ENCODE measurements at regions not wholly inside any gene's neighbourhood (a gene's known extent, or its start where the extent isn't known, plus 50 kb on each side); places are given as distances from the start of the nearest gene placed in this dataset.

DNA sequence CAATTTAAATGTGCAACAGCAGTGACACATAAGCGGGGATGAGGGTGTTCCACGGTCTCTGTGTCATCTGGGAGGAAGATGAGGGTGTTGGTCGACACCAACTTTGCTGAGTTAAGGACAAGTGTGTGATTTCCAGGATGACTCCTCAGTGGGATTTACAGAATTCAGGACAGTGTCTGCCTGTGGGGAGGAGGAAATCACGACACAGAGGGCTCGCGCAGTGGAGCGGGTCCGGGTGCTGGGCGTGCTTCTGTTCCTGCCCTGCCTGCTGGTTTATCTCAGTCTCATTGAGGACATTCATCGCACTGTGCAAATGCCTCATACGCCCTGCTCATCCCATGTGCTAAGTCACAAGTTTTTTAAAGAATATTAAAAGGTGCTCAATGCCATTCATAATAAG lies 73.7 kb upstream of the ADAMTS2 start:
- POLR2A ChIA-PET = no interaction called here
- Mint-ChIP-seq H3K4me3 (no peak overlapping the region), H3K36me3 (no peaks in the 10 kb centered on the region), H3K27me3 (peaks cover 8% of the 10 kb centered on the region), H3K9me3 (no peaks in the 10 kb centered on the region), H3K27ac (no peak overlapping the region), H3K4me1 (ENCODE audit: low read depth) (no peaks in the 10 kb centered on the region)
- intact Hi-C loops (cut with micrococcal nuclease) = no loop called here
- CTCF ChIA-PET = interaction anchor here (0.6 kb wide), 1 partner anchor 76 kb away, joined by 3 read pairs; no protein-coding TSS in a partner anchor
- no peak for DNase-seq

DNA sequence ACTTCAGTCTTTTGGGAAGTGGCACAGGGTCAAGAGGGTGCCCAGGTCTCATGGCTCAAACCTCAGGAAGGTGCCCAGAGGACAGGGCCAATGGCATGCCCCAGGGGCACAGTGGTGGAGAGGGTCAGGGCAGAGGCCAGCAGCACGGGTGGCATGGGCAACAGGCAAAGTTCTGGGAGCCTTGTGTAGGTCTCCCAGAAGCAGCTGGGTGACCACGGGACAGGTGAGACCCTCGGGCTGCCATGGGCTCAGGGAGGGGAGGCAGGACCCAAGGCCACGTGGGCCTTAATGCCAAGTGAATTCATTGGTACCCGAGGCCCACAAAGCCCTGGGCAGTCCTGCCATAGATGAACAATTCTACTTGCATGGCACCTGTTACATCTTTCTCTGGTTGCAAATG lies 72.4 kb upstream of the ADAMTS2 start:
- no peaks in the 10 kb centered on the region for H3K4me1 Mint-ChIP-seq (ENCODE audit: low read depth)
- ChIA-PET POLR2A (no interaction called here), CTCF (no interaction called here)
- intact Hi-C loops (cut with micrococcal nuclease) = no loop called here
- H3K9me3 Mint-ChIP-seq = no peaks in the 10 kb centered on the region
- peaks cover 8% of the 10 kb centered on the region for H3K27me3 Mint-ChIP-seq
- DNase-seq = no peak
- no peaks in the 10 kb centered on the region for H3K36me3 Mint-ChIP-seq
- H3K4me3 Mint-ChIP-seq = no peak overlapping the region
- no peak overlapping the region for H3K27ac Mint-ChIP-seq

DNA sequence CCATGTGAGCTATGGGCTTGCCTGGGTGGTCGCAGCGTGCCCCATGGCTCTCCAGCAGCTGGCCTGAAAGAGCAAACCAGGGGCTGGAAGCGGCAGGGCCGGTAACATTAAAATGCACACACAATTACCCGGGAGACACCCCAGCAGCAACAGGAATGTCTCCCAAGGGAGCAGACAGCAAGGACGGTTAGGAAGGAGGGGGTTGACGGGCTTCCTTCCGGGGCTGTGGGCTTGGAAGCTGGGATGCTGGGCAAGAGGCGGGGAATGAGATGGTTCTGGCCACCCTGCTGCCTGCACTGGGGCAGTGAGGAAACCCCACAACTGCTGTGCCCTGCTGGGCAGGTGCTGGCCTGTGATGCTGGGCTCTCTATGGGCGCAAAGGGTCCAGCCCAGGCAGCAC lies 71.8 kb upstream of the ADAMTS2 start:
- ChIA-PET CTCF (no interaction called here), POLR2A (no interaction called here)
- no peaks in the 10 kb centered on the region for H3K9me3 Mint-ChIP-seq
- no peaks in the 10 kb centered on the region for H3K36me3 Mint-ChIP-seq
- H3K27ac Mint-ChIP-seq = no peak overlapping the region
- no peak for DNase-seq
- no peak overlapping the region for H3K4me3 Mint-ChIP-seq
- H3K27me3 Mint-ChIP-seq = peaks cover 8% of the 10 kb centered on the region
- intact Hi-C loops (cut with micrococcal nuclease) = no loop called here
- no peaks in the 10 kb centered on the region for H3K4me1 Mint-ChIP-seq (ENCODE audit: low read depth)

DNA sequence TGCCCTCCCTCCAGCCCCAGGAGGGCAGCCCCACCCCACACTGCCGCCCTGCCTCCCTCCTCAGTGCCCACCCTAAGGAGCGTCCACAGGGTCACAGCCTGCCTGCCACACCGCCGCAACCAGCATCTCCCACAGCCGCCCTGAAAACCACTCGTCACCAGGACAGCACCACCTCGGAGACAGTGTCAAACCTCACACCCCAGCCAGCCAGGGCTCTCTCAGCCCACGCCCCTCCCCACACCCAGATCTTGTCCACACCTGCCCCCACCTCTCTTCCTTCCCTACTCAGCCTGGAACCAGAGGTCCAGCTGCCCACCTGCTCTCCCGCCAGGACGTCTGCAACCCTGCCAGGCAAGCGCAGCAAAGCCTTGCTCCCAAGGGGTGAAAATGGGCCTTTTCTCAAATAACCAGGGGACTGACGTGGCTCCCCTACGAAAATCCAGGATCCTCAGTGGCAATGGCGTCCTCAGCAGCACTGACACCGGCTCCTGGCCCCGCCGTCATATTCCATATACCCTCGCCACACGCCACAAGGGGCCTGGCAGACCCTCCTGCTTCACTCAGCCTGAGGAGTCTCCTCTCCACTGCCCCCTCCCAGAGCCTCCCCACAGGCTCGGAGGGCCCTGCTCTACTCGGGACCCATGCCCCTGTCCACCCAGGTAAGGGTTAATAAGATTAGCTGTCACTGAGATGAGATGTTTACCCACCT lies 71.0 kb upstream of the ADAMTS2 start:
- no peaks in the 10 kb centered on the region for H3K4me1 Mint-ChIP-seq (ENCODE audit: low read depth)
- intact Hi-C loops (cut with micrococcal nuclease) = no loop called here
- no peaks in the 10 kb centered on the region for H3K36me3 Mint-ChIP-seq
- no peak overlapping the region for H3K4me3 Mint-ChIP-seq
- no peak overlapping the region for H3K27ac Mint-ChIP-seq
- H3K27me3 Mint-ChIP-seq = peaks cover 6% of the 10 kb centered on the region
- no peaks in the 10 kb centered on the region for H3K9me3 Mint-ChIP-seq
- CTCF ChIA-PET = no interaction called here
- POLR2A ChIA-PET = no interaction called here
- DNase-seq = no peak

DNA sequence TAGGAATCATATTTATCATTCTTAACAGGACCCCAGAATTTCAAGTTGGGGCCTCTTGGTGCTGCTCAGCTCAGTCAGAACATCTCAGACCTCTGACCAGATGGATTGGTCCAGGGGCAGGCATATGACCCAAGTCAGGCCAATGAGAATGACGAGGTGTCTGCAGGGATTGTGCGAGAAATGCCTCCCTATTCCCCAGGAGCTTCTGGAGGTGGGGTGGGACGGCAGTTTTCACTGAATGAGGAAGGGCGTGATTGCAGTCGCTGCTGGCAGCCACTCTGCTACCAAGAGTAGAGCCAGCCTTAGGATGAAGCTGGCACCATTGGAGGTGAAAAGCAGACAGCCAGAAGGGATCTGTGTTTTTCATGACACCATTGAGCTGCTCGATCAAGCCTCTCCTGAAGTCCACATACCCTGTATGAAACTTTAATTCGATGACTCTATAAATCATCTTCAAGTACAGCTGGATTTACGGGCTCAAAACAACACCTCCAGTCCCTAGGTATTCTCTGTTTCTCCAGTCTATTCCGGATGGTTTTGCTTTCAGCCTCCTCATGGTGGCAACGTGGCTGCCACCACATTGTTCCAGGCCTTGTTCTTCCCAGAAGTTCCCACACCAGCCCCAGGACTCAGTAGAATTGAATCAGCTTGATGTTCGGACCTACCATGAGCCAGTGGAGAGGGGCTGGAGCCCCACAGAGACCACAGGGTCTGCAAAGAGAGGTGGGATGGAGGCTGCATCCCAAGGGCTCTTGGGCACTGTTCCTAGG lies 70.2 kb upstream of the ADAMTS2 start:
- POLR2A ChIA-PET = no interaction called here
- intact Hi-C loops (cut with micrococcal nuclease) = no loop called here
- H3K27ac Mint-ChIP-seq = no peak overlapping the region
- no peaks in the 10 kb centered on the region for H3K9me3 Mint-ChIP-seq
- H3K36me3 Mint-ChIP-seq = no peaks in the 10 kb centered on the region
- H3K27me3 Mint-ChIP-seq = peaks cover 5% of the 10 kb centered on the region
- CTCF ChIA-PET = no interaction called here
- H3K4me1 Mint-ChIP-seq (ENCODE audit: low read depth) = no peaks in the 10 kb centered on the region
- no peak overlapping the region for H3K4me3 Mint-ChIP-seq
- no peak for DNase-seq

DNA sequence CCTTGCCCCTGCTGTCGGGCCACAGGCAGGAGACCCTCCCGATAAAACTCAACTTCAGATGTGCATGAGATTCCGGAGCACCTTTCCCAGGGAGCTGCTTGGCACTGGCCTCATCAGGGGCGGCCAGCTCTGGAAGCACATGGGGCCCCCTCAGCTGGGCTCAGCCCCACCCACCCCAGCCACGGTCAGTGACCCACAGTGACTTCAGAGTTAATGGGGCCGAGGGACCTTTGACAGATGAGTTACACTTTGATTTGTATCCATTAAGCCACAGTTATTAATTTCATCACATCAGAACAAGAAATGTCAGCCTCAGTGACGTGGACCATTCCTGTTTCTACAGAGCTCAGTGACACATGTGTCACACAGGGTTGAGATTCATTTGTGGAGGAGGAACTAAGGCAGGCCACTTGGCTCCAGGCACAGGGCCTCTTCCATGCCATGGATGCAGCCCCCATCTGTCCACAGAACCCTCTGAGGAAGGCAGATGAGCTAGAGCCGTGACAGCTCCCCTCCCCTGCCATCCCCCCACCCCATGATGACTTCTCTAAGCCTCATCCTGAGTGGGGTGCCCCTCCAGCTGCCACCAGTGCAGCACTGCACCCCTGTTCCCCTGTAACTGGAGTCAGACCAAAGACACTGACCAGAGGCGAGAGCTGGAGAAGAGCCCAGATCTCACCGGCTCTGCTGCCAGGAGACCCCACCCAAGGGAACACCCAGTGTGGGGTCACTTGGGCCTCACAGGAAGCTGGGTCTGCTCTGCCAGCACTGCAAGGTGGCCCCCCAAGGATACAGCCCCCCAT lies 69.4 kb upstream of the ADAMTS2 start:
- H3K9me3 Mint-ChIP-seq = no peaks in the 10 kb centered on the region
- H3K27me3 Mint-ChIP-seq = peaks cover 5% of the 10 kb centered on the region
- CTCF ChIA-PET = no interaction called here
- no peaks in the 10 kb centered on the region for H3K4me1 Mint-ChIP-seq (ENCODE audit: low read depth)
- no peak overlapping the region for H3K27ac Mint-ChIP-seq
- POLR2A ChIA-PET = no interaction called here
- intact Hi-C loops (cut with micrococcal nuclease) = no loop called here
- no peaks in the 10 kb centered on the region for H3K36me3 Mint-ChIP-seq
- no peak for DNase-seq
- H3K4me3 Mint-ChIP-seq = no peak overlapping the region

DNA sequence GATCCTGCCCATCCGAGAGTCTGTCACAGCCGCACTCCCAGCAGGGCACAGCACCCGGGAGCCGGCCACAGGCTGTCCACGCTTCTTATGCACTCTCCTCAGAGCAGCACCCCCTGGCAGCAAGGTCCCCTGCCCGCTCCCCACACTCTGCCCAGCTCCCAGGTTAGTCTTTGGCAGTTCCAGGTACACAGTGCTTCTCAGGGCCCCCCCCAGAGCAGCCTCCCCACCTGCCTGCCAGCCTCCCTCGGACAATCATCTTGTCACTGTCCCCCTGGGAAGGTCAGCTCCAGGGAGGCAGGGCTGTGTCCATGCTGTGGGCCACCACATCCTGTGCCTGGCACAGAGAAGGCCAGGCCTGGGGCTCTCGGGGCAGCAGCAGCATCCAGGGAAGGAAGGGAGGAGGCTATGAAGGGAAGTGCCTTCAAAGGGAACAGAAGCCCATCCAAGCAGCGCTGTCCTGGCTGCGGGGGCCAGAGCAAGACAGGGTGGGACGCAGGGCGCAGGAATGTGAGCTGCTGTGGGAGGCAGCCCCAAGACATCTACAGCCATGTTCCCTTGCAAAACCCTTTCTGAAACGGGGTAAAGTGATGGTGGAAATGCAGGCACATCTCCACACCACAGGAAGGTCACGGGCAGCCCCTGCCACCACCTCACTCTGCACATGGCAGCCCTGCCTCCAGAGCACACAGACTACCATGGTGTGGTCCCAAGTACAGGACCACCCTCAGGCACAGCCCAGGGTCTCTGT lies 68.6 kb upstream of the ADAMTS2 start:
- ChIA-PET CTCF (no interaction called here), POLR2A (no interaction called here)
- no peaks in the 10 kb centered on the region for H3K9me3 Mint-ChIP-seq
- DNase-seq = no peak
- intact Hi-C loops (cut with micrococcal nuclease) = no loop called here
- no peaks in the 10 kb centered on the region for H3K36me3 Mint-ChIP-seq
- no peak overlapping the region for H3K4me3 Mint-ChIP-seq
- peaks cover 6% of the 10 kb centered on the region for H3K27me3 Mint-ChIP-seq
- no peak overlapping the region for H3K27ac Mint-ChIP-seq
- H3K4me1 Mint-ChIP-seq (ENCODE audit: low read depth) = no peaks in the 10 kb centered on the region

DNA sequence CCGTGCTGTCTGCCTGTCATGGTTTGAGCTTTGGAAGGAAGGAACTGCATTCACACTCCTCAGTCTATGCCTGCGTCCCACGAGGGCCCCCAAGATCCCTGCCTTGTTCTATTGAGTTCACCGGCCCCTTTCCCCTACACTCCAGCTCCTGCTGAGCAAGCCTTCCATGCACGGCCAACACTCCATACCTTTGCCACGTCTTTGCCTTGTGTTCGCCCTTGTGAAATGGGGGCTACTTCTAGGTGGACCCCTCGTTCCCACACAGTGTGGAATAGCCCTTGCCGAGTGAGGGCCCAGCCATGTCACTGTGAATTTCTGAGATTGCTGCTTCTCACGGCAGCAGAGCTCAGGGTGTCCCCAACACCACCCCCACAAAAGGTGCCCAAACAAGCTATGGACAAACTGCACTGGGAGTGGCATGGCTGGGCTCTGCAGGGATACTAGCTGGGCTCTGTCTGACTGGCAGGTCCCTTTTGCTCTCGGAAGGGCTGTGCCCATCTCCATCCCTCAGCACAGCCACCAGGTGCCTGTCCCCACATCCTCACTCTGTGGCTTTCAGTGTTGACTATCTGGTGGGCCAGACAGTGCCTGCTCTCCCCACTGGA lies 67.9 kb upstream of the ADAMTS2 start:
- ChIA-PET CTCF (no interaction called here), POLR2A (no interaction called here)
- no peaks in the 10 kb centered on the region for H3K4me1 Mint-ChIP-seq (ENCODE audit: low read depth)
- H3K27me3 Mint-ChIP-seq = peaks cover 7% of the 10 kb centered on the region
- no peaks in the 10 kb centered on the region for H3K9me3 Mint-ChIP-seq
- H3K27ac Mint-ChIP-seq = no peak overlapping the region
- no peak for DNase-seq
- intact Hi-C loops (cut with micrococcal nuclease) = no loop called here
- H3K4me3 Mint-ChIP-seq = no peak overlapping the region
- H3K36me3 Mint-ChIP-seq = no peaks in the 10 kb centered on the region

DNA sequence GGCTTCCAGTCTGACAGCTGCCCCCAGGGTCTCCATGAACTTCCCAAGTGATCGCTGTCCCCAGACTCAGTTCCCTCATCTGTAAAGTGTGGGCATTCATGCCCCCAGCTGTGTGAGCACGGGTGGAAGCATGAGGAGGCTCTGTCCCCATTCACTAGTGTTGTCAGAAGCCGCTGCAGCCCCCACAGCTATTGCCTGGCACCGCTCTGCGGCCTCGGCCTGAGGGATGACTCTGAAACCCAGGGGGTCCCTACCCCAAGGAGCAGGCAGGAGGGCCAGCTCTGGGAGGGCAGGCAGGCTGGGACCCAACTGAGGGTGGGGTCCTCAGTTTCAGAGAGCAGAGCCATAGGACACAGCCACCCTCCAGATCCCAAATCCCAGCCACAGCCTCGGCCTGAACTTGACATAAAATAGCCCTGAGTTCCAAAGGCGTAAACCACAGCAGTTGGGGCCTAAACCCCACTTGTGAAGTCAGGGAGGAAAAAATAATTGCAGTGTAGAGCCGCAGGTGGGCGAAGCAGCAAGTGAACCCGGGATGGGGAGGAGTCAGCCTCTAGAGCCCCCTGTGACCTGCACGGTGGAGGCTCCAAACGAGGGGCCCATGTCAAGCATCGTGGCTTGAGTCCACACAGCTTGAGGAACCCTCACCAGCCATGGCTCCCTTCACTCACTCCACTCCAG lies 66.0 kb upstream of the ADAMTS2 start:
- no peak for DNase-seq
- ChIA-PET POLR2A (no interaction called here), CTCF (no interaction called here)
- intact Hi-C loops (cut with micrococcal nuclease) = no loop called here
- H3K4me1 Mint-ChIP-seq (ENCODE audit: low read depth) = no peaks in the 10 kb centered on the region
- no peak overlapping the region for H3K27ac Mint-ChIP-seq
- no peak overlapping the region for H3K4me3 Mint-ChIP-seq
- H3K27me3 Mint-ChIP-seq = peaks cover 6% of the 10 kb centered on the region
- no peaks in the 10 kb centered on the region for H3K9me3 Mint-ChIP-seq
- no peaks in the 10 kb centered on the region for H3K36me3 Mint-ChIP-seq

DNA sequence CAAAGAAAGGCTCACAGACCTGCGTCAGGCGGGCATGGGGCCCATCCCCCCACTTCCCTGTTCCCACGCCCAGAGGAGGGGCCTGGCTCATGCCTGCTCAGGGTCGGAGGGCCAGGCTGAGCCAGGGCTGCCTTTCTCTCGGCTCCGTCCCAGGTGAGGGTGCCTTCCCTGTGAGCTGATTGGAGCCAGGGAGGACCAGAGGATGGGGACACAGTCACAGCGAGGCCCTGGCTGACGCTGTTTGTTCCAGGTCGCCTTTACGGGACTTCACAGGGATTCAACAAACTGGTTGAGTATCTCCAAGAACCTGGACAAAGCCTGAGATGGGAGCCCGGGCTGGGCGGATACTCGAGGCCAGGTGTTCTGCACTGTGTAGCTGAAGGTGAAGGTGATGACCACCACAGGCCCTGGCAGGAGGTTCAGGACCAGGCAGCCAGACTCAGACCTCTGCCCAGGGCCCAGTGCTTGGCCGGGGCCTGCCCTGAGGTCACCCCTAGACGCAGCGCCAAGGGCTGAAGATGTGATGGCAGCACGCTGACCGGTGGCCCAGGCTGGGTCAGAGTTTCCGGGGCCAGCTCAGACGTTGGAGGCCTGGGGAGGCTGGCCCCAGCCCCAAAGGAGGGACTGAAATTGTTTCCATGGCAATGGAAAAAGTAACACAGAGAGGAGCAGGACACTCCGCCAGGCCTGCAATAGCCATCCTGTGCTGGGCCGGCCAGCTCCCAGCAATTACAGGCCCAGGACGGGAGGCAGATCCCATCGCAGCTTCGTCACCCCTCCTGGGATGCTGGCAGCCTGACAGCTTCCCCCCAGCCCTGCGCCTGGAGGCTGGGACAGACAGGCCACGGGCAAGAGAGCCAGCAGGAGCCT lies 65.3 kb upstream of the ADAMTS2 start:
- POLR2A ChIA-PET = no interaction called here
- peaks cover 2% of the 10 kb centered on the region for H3K27me3 Mint-ChIP-seq
- intact Hi-C loops (cut with micrococcal nuclease) = no loop called here
- H3K36me3 Mint-ChIP-seq = no peaks in the 10 kb centered on the region
- CTCF ChIA-PET = no interaction called here
- no peak for DNase-seq
- H3K27ac Mint-ChIP-seq = no peak overlapping the region
- no peak overlapping the region for H3K4me3 Mint-ChIP-seq
- H3K4me1 Mint-ChIP-seq (ENCODE audit: low read depth) = no peaks in the 10 kb centered on the region
- no peaks in the 10 kb centered on the region for H3K9me3 Mint-ChIP-seq

DNA sequence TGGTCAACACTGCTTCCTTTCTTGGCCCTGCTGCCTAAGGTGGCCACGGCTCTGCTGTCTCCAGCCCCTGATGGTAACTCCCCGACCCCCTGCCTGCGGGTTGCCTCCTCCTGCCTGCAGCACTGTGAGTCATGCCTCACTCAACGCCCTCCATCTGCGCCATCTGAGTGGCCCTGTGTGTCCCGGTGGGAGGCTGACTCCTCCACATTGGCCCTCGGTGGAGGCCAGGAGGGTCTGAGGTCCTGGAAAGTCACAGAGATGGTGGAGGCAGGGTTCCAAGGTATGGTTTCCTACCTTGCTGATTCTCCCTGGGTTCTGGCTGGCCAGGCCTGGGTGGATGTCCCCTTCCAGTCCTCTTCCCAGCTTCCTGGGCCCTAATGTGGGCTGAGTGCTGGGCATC lies 64.5 kb upstream of the ADAMTS2 start:
- Mint-ChIP-seq H3K27ac (no peak overlapping the region), H3K4me1 (ENCODE audit: low read depth) (no peaks in the 10 kb centered on the region), H3K4me3 (no peak overlapping the region), H3K9me3 (no peaks in the 10 kb centered on the region), H3K36me3 (no peaks in the 10 kb centered on the region), H3K27me3 (peaks cover 2% of the 10 kb centered on the region)
- ChIA-PET POLR2A (no interaction called here), CTCF (no interaction called here)
- no peak for DNase-seq
- intact Hi-C loops (cut with micrococcal nuclease) = no loop called here
